ENCODE measurements at regions not wholly inside any gene's neighbourhood (a gene's known extent, or its start where the extent isn't known, plus 50 kb on each side); places are given as distances from the start of the nearest gene placed in this dataset.

DNA sequence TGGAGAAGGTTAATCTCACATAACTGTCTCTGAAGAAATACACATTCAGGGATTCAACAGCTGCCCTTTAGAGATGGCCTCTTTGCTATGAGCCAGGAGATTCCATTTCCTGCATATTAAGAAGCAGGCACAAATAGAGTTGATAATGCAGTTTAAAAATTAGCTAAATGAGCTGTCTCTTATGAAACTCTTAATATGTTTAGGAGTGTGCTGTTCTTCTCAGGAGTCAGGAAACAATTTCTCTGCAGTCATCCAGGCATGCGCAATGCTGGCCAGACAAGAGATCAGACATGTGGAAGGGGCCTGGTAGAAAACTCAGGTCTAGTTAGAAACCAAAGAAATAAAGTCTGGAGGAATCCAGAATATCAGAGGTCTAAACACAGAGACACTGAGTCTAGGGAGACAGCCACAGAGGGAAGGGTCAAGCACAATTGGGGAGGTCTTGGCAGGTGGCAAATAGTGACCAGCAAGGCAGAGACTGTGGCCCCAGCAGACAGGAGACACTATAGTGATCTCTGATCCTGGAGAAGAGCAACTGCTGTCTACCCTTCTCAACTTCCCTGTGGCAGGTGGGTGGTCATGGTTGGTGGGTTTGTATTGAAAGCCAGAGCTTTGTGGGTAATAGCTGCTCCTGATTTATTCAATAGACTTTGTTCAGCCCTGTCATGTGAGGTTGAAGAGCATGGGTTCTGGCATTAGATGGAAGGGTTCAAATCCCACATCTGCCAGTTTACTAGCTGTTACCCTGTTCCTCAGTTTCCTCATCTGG lies 185.8 kb upstream of the RMST start:
- DNase-seq: no peak

DNA sequence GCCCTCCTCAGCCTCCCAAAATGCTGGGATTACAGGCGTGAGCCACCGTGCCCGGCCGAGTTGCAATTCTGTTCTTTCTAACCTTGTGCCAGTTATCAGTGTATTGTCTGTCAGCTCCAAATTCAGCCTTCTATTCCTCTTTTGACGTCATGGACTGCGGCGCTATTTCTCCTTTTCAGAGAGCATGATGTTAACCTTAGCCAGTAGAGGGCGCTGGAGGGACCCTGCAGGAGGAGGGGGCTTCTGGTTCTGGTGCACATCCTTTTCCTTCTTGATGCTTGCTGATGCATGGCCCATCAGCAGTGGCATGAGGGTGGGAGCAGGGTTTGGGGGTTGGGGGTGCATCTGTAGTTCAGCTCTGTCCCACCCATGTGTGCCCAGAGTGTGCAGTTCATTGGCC lies 179.3 kb upstream of the RMST start:
- no peak for DNase-seq

GRCh38 chr12:97288531-97288930 lies 174.1 kb upstream of the RMST start:
- no peak for DNase-seq

- no peak for DNase-seq
These were observed 170.0 kb upstream of the RMST start for GRCh38 chr12:97292588-97292987.

DNA sequence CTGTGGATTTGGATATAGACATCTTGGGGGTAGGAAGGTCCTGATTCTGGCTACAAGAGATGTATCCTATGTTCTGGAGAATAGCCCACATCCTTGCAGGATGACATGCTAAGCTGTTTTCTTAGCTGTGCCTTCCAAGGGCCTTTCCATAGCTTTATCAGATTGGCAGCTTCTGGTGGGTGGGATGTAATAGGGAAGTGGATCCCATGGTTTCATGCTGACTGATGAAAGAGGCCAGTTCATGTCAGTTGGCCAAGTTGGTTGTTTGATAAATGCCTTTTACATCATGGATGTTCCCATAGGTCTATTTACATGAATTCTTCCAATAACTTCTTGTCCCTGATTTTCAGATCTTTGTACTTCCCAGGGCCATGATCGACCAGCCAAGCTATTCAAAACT lies 169.1 kb upstream of the RMST start:
- DNase-seq: no peak

DNA sequence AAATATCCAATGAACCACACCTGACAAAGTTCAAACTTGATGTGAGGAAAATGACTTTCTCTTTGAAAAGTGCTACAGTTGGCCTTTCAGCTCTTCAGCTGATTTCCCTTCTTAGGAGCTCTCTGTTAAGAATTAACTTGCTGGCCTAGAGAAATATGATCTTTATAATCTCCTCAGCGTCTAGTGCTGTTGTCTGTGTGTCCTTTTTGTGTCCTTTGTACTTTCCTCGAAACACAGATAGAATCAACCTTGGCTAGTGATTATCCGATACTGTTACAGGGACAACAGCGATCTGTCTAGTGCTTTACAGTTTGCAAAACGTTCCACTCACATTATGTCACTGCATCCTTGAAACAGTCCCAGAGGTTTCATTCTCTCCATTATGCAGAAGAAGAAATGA lies 162.8 kb upstream of the RMST start:
- no peak for DNase-seq

- no peak for DNase-seq
These were observed 162.2 kb upstream of the RMST start for GRCh38 chr12:97300431-97300830.

DNA sequence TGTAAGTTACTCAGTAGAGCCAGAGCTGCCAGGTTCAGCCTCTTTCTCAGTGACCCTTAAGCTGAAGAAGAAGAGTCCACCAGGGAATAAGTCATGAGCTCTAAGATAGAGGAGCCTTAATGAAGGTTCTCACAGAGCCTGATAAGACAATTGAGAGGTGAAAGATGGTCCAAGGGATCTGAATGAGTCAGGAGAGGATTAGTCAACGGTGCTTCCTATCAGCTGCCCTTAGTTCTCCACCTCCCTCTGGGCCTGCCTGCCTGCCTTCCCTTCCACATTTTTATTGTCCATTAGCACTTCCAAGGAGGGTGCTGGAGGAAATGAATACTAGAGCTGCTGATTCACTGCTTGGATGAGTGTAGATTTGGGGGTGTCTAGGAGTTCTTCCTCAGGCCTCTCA lies 161.7 kb upstream of the RMST start:
- no peak for DNase-seq

GRCh38 chr12:97301576-97301975 lies 161.0 kb upstream of the RMST start:
- DNase-seq: no peak

- no peak for DNase-seq
These were observed 157.0 kb upstream of the RMST start for GRCh38 chr12:97305651-97306050.

GRCh38 chr12:97306147-97306546 lies 156.5 kb upstream of the RMST start:
- DNase-seq: no peak

GRCh38 chr12:97308576-97309198 lies 153.9 kb upstream of the RMST start:
- DNase-seq: no peak

GRCh38 chr12:97309921-97310320 lies 152.7 kb upstream of the RMST start:
- DNase-seq: no peak

GRCh38 chr12:97312570-97313135 lies 150.0 kb upstream of the RMST start:
- no peak for DNase-seq

GRCh38 chr12:97313471-97314190 lies 149.0 kb upstream of the RMST start:
- no peak for DNase-seq

- DNase-seq: no peak
These were observed 146.3 kb upstream of the RMST start for GRCh38 chr12:97316321-97316720.

- no peak for DNase-seq
These were observed 141.0 kb upstream of the RMST start for GRCh38 chr12:97321621-97322020.

GRCh38 chr12:97322388-97322787 lies 140.2 kb upstream of the RMST start:
- DNase-seq: no peak

DNA sequence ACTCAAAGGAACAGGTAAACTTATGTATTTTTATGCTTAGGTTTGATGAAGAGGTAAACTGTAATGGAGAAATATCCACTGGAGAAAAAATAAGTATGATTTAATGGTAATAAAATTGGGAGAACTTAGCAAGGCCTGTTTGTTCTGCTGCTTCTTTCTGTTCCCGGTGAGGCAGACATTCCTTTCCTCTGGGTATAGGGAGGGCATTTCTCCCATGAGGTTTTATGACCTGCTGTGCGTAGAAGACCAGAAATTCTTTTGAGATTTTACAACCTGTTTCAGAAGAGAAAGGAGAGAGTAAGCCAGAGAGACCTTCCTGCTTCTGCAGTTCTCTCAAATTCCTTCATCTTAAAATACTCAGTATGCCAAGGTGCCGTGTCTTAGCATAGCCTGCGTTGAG lies 139.4 kb upstream of the RMST start:
- DNase-seq: no peak

DNA sequence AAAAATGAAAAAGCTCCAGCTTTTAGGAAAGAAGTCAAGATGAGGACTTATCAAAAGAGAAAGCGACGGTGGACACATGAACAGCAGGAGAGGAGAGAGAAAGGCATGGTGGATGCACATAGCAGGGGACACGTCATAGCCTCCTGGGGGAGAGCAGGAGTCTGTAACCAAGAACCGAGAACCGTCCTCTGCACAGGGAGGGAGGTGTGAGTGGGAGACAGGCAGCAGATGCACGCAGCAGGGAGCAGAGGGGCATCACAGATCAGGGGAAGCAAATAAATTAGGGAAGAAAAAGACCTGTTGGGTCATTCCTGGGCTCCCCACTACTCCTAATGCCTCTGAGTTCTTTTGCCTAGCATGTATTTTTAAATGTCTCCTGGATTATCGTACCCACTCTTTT lies 138.1 kb upstream of the RMST start:
- no peak for DNase-seq

- no peak for DNase-seq
These were observed 127.5 kb upstream of the RMST start for GRCh38 chr12:97335115-97335514.

DNA sequence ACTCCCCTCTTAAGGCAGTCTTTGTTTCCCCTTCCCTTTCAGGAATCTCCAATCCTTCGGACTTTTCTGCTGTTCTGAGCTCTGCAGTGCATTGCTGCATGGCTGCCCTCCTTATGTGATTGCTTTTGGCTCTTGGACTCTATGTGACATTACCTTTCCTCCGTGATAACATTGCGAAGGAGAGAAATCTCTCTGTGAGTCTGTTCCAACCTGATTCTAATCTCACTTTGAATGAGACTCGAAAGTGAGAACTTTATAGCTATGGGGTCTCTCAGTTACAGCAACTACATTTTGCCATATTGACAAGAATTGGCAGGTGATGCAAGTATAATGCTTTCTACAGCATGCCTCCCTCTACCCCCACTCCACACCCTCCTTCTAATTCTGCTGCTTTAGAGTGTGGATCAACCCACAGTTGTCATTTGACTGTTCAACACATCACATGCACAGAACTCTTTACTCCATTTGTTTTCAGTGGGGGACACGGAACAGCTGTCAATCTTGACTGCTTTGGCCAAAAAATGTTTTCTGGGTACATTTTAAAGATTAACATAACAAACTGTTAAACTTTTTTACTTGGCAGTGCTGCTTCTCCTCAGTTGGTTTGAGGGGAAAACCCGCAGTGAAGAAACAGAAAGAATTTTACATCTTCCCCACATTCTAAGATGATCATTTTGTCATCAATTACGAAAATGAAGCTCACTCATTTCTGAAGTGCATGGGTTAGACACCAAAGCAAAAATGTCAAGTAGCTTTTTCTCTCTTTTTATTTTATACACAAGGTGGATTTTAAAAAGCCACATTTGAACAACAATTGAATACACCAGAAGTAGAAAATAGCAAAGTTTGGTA lies 125.5 kb upstream of the RMST start:
- no peak for DNase-seq

- no peak for DNase-seq
These were observed 120.5 kb upstream of the RMST start for GRCh38 chr12:97342130-97342529.
